ENCODE measurements at regions not wholly inside any gene's neighbourhood (a gene's known extent, or its start where the extent isn't known, plus 50 kb on each side); places are given as distances from the start of the nearest gene placed in this dataset.

GRCh38 chr10:58918887-58919286 lies 257.6 kb upstream of the PHYHIPL start:
- H4K91ac ChIP-seq (ENCODE audit: insufficient read depth, low read depth, low read length), result no peak overlapping the region
- H2BK15ac ChIP-seq (ENCODE audit: low read depth, low read length), result no peak overlapping the region
- ChIA-PET POLR2A (ENCODE audit: unreplicated experiment) (no interaction called here), CTCF (no interaction called here)
- H2AK9ac ChIP-seq (replicated peaks; ENCODE audit: low read depth, low read length, poor library complexity), result no peak overlapping the region
- H3K18ac ChIP-seq (ENCODE audit: low read depth, low read length), result no peak overlapping the region
- H4K20me1 ChIP-seq (ENCODE audit: insufficient read depth, low read length), result no peaks in the 10 kb centered on the region
- no peaks in the 10 kb centered on the region for H3K9me1 ChIP-seq (ENCODE audit: insufficient read depth, low read length)
- no CpG with 5 or more reads among the region's 2 CpGs for WGBS, 2 experiments (ENCODE audit: extremely low coverage in 2 of 2, insufficient read length in 1 of 2)
- H4K8ac ChIP-seq (ENCODE audit: low read depth in 2 of 2, low read length in 2 of 2), result no peak overlapping the region
- dilution Hi-C loops (cut with HindIII; ENCODE audit: low sequenced_read_pairs, unreplicated experiment) (no loop called here), in situ Hi-C loops (cut with MboI; ENCODE audit: low sequenced_read_pairs) (no loop called here), intact Hi-C loops (cut with micrococcal nuclease) (no loop called here)
- H3K9ac ChIP-seq (ENCODE audit: low read depth, low read length), result no peak overlapping the region
- no peak overlapping the region for H2AK5ac ChIP-seq (ENCODE audit: low read depth, low read length)
- BruUV-seq (replicated peaks), result no TSS peak
- H3K27ac ChIP-seq (ENCODE audit: insufficient read depth, low read length), result no peak overlapping the region
- H2BK20ac ChIP-seq (ENCODE audit: low read depth, low read length), result no peak overlapping the region
- no peak overlapping the region for H3K4ac ChIP-seq (ENCODE audit: low read depth, low read length)
- H3K4me2 ChIP-seq (ENCODE audit: low read depth, low read length), result no peak overlapping the region
- no peak overlapping the region for H3K56ac ChIP-seq (ENCODE audit: extremely low read depth, insufficient read depth, low read length)
- no peak overlapping the region for H3K14ac ChIP-seq (replicated peaks; ENCODE audit: low read depth, low read length)
- H3K4me1 ChIP-seq (ENCODE audit: control insufficient read depth, insufficient read depth, low read length), result 0 out of 2 replicates have a peak, but pooled peaks cover 1% of the 10 kb centered on the region
- TF ChIP-seq POLR2A (IDR thresholded peaks at IDR 0.05; ENCODE audit: low read depth, low read length), result no peak
- TF ChIP-seq RAD21 (IDR thresholded peaks at IDR 0.05; ENCODE audit: low read length), result no peak
- no peak for TF ChIP-seq CTCF (conservative IDR thresholded peaks at IDR 0.05; ENCODE audit: low read depth, low read length)
- TF ChIP-seq CHD1 (IDR thresholded peaks at IDR 0.05; ENCODE audit: low read depth, low read length), result no peak
- no peak for TF ChIP-seq NFE2L2 (IDR thresholded peaks at IDR 0.05; ENCODE audit: low read depth, low read length)
- TF ChIP-seq BHLHE40 (IDR thresholded peaks at IDR 0.05; ENCODE audit: low read depth, low read length), result no peak
- TF ChIP-seq RFX5 (IDR thresholded peaks at IDR 0.05; ENCODE audit: low read depth, low read length), result no peak
- no peak for TF ChIP-seq RCOR1 (IDR thresholded peaks at IDR 0.05; ENCODE audit: insufficient replicate concordance, low read length)
- TF ChIP-seq SMC3 (IDR thresholded peaks at IDR 0.05; ENCODE audit: low read depth, low read length), result no peak
- TF ChIP-seq CEBPB (IDR thresholded peaks at IDR 0.05; ENCODE audit: low read depth, low read length), result no peak
- no peak for TF ChIP-seq MAZ (IDR thresholded peaks at IDR 0.05; ENCODE audit: borderline replicate concordance, low read depth, low read length)
- no peak for TF ChIP-seq MAFK (IDR thresholded peaks at IDR 0.05; ENCODE audit: low read depth, low read length)
- TF ChIP-seq USF2 (IDR thresholded peaks at IDR 0.05; ENCODE audit: low read depth, low read length), result no peak
- TF ChIP-seq MXI1 (IDR thresholded peaks at IDR 0.05; ENCODE audit: borderline replicate concordance, low read depth, low read length), result no peak
- no peak for TF ChIP-seq FOS (IDR thresholded peaks at IDR 0.05; ENCODE audit: low read depth, low read length)
- TF ChIP-seq, protein P1, sequence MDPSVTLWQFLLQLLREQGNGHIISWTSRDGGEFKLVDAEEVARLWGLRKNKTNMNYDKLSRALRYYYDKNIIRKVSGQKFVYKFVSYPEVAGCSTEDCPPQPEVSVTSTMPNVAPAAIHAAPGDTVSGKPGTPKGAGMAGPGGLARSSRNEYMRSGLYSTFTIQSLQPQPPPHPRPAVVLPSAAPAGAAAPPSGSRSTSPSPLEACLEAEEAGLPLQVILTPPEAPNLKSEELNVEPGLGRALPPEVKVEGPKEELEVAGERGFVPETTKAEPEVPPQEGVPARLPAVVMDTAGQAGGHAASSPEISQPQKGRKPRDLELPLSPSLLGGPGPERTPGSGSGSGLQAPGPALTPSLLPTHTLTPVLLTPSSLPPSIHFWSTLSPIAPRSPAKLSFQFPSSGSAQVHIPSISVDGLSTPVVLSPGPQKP (IDR thresholded peaks at IDR 0.05; ENCODE audit: borderline replicate concordance, low read depth, low read length), result no peak
- H2AFZ ChIP-seq (replicated peaks; ENCODE audit: low read length, poor library complexity), result no peak overlapping the region
- ATAC-seq (ENCODE audit: low read depth) (no peak), DNase-seq (no peak)
- no peak overlapping the region for H2BK5ac ChIP-seq (ENCODE audit: low read depth, low read length, poor library complexity, severe bottlenecking)
- no peak overlapping the region for H2BK120ac ChIP-seq (ENCODE audit: low read depth, low read length)
- H4K5ac ChIP-seq (ENCODE audit: low read depth, low read length), result no peak overlapping the region
- H3K79me1 ChIP-seq (ENCODE audit: low read depth in 1 of 2, low read length in 2 of 2), result no peaks in the 10 kb centered on the region
- no peak overlapping the region for H3K23ac ChIP-seq (ENCODE audit: low read depth, low read length)
- H3K27me3 ChIP-seq (ENCODE audit: control insufficient read depth, insufficient read depth, low read length), result no peaks in the 10 kb centered on the region; the same call in 1 of the 2 replicates
- H3K36me3 ChIP-seq (ENCODE audit: control insufficient read depth, insufficient read depth, low read length), result no peaks in the 10 kb centered on the region
- no peaks in the 10 kb centered on the region for H3K9me3 ChIP-seq (ENCODE audit: control insufficient read depth, insufficient read depth, low read length)
- no peak overlapping the region for H3K4me3 ChIP-seq (ENCODE audit: insufficient read depth, low read depth, low read length)
